HepG2 (cell line): ENCODE measurements at regions not wholly inside any gene's neighbourhood (a gene's known extent, or its start where the extent isn't known, plus 50 kb on each side); places are given as distances from the start of the nearest gene placed in this dataset.
"Not testable (repeated sequence)": the region's sequence is repeated elsewhere in the genome, so short reads cannot be mapped to it uniquely, and the experiment has no call there.

Experiments used
- ATAC-seq: fragments of 200-7000 bp; cut with Tn5 transposase; 3 replicates; pipeline ENCODE4 v1.9.1; 2020; ENCODE audit warnings: mild to moderate bottlenecking, moderate library complexity
- BruUV-seq: library from RNA; stranded (reverse); fragments of 400-500 nt; replicated peaks from 2 replicates; lab custom pipeline; 2021; lab: Mats Ljungman, UMichigan
- CTCF ChIA-PET: fragments of 300-600 bp; formaldehyde crosslinking; extraction: SDS; loops from one replicate; lab custom pipeline; 2021; ENCODE audit warnings: low total read pairs, inconsistent platforms, low intra/inter-chr PET ratio; lab: Yijun Ruan, JAX
- POLR2A ChIA-PET: fragments of 350-600 bp; sonication (Branson Sonifier 250); formaldehyde crosslinking; loops from one replicate; lab custom pipeline; 2020; ENCODE audit warnings: antibody characterized with exemption, inconsistent platforms; lab: Yijun Ruan, JAX
- DNase-seq: peaks from one replicate; pipeline ENCODE4 v3.0.0-alpha.2; 2015; ENCODE audit warnings: low spot score
- FAIRE-seq: peaks from 3 replicates; lab custom pipeline; 2011; peaks lifted over from hg19 to GRCh38; lab: Jason Lieb, UNC
- H2AFZ ChIP-seq: one replicate; pipeline ENCODE4 v1.6.1; 2011; ENCODE audit warnings: low read length, inconsistent platforms
- H3K27ac ChIP-seq: fragments of 300-600 bp; 3 replicates; pipeline ENCODE4 v1.8.0; 2011; ENCODE audit warnings: mixed run types, mild to moderate bottlenecking, mixed read lengths, low read length, inconsistent platforms; ENCODE audit not compliant: insufficient read depth; ENCODE audit errors: extremely low read length
- H3K27me3 ChIP-seq, 2 experiments: fragments of 200-600 bp in 1 of 2; 2 replicates in 1 of 2; 3 replicates in 1 of 2; pipeline versions ENCODE4 v1.6.0 to v1.8.0; 2011; ENCODE audit warnings: low read length in 2 of 2, mild to moderate bottlenecking in 2 of 2, moderate library complexity in 2 of 2, inconsistent platforms in 1 of 2; ENCODE audit not compliant: insufficient read depth in 2 of 2, control insufficient read depth in 1 of 2
- H3K36me3 ChIP-seq, 2 experiments: fragments of 200-600 bp in 1 of 2; replicated peaks in 1 of 2; 2 replicates in 1 of 2; 3 replicates in 1 of 2; pipeline versions ENCODE4 v1.5.1 to v1.8.0; 2011; ENCODE audit warnings: low read length in 2 of 2, inconsistent platforms in 1 of 2; ENCODE audit not compliant: insufficient read depth in 2 of 2, control insufficient read depth in 1 of 2
- H3K4me1 ChIP-seq: 2 replicates; pipeline ENCODE4 v1.5.1; 2012; ENCODE audit warnings: low read length, inconsistent platforms; ENCODE audit not compliant: insufficient read depth
- H3K4me2 ChIP-seq: 2 replicates; pipeline ENCODE4 v1.6.0; 2011; ENCODE audit warnings: low read depth, low read length, inconsistent platforms
- H3K4me3 ChIP-seq, 3 experiments: fragments of 200-600 bp in 1 of 3; sonication (generic), shearing (Covaris generic) in 1 of 3; replicated peaks in 1 of 3; 2 replicates each; pipeline ENCODE4 v1.5.1; 2011 to 2016; ENCODE audit warnings: low read length in 3 of 3, inconsistent platforms in 2 of 3, low read depth in 2 of 3, mild to moderate bottlenecking in 2 of 3, control low read depth in 1 of 3, mixed read lengths in 1 of 3; ENCODE audit not compliant: insufficient read depth in 1 of 3
- H3K79me2 ChIP-seq: one replicate; pipeline ENCODE4 v1.6.1; 2011; ENCODE audit warnings: low read length, inconsistent platforms; ENCODE audit not compliant: insufficient read depth
- H3K9ac ChIP-seq: 2 replicates; pipeline ENCODE4 v1.6.0; 2011; ENCODE audit warnings: mild to moderate bottlenecking, low read depth, low read length, inconsistent platforms; ENCODE audit not compliant: insufficient read depth
- H3K9me3 ChIP-seq: 2 replicates; pipeline ENCODE4 v1.5.1; 2012; ENCODE audit warnings: mild to moderate bottlenecking, low read length
- H4K20me1 ChIP-seq: 2 replicates; pipeline ENCODE4 v1.6.0; 2011; ENCODE audit warnings: inconsistent platforms, mild to moderate bottlenecking, low read length, moderate library complexity; ENCODE audit not compliant: insufficient read depth
- ELF3 ChIP-seq: IDR thresholded peaks from 2 replicates; pipeline ENCODE4 v1.6.1; 2016; ENCODE audit warnings: missing genetic modification reagents, missing compliant biosample characterization
- FOXC1 ChIP-seq: sonication (generic); formaldehyde crosslinking; IDR thresholded peaks from 2 replicates; pipeline ENCODE4 v1.8.0; 2022; ENCODE audit warnings: mild to moderate bottlenecking, missing genetic modification reagents, borderline replicate concordance
- LRRFIP1 ChIP-seq: sonication (generic); formaldehyde crosslinking; conservative IDR thresholded peaks from 2 replicates; pipeline ENCODE4 v1.4.0; 2020; ENCODE audit warnings: missing genetic modification reagents
- POLR2A ChIP-seq, 2 experiments: IDR thresholded peaks; 2 replicates each; pipeline ENCODE4 v1.6.1; 2011; ENCODE audit warnings: low read depth in 2 of 2, low read length in 2 of 2, mild to moderate bottlenecking in 1 of 2, moderate library complexity in 1 of 2; ENCODE audit not compliant: insufficient read depth in 1 of 2
- RCOR2 ChIP-seq: IDR thresholded peaks from 2 replicates; pipeline ENCODE4 v1.6.1; 2016; ENCODE audit warnings: missing biosample characterization, missing genetic modification reagents
- REL ChIP-seq: sonication (generic); formaldehyde crosslinking; conservative IDR thresholded peaks from 2 replicates; pipeline ENCODE4 v1.8.0; 2022; ENCODE audit warnings: mild to moderate bottlenecking, missing genetic modification reagents, moderate library complexity
- SMC3 ChIP-seq: IDR thresholded peaks from 2 replicates; pipeline ENCODE4 v1.6.1; 2011; ENCODE audit warnings: low read length, improper control_type of control experiment
- ZBTB1 ChIP-seq: sonication (generic); formaldehyde crosslinking; IDR thresholded peaks from 2 replicates; pipeline ENCODE4 v1.4.0; 2020; ENCODE audit warnings: missing genetic modification reagents, borderline replicate concordance
- ZNF143 ChIP-seq: sonication (generic); formaldehyde crosslinking; IDR thresholded peaks from 2 replicates; pipeline ENCODE4 v1.4.0; 2020; ENCODE audit warnings: missing genetic modification reagents
- WGBS: methylation state at CpG from one replicate; pipeline ENCODE4 v1.1.6; 2017; ENCODE audit warnings: low lambda C conversion rate; 5-methylcytosine and 5-hydroxymethylcytosine counted together
- in situ Hi-C: cut with HindIII; loops from 2 replicates; pipeline ENCODE4 v1.10.0; 2017; ENCODE audit warnings: low pct_unique_long_range_greater_than_20kb; ENCODE audit not compliant: extremely low pct_ligation_motif_present
- intact Hi-C: fragments of 100-400 bp; cut with micrococcal nuclease; formaldehyde crosslinking; loops from one replicate; pipeline ENCODE4 v1.10.0; 2022; ENCODE audit not compliant: unreplicated experiment

GRCh38 chrX:110914281-110914680 is 118.7 kb upstream of the CHRDL1 start:
- ChIA-PET POLR2A (no interaction called here), CTCF (no interaction called here)
- no peaks in the 10 kb centered on the region for H3K9me3 ChIP-seq
- H3K4me1 ChIP-seq = no peaks in the 10 kb centered on the region
- DNase-seq = no peak
- H3K4me2 ChIP-seq = no peak overlapping the region
- no peak overlapping the region for H3K9ac ChIP-seq
- H3K4me3 ChIP-seq = no peak overlapping the region
- no peaks in the 10 kb centered on the region for H4K20me1 ChIP-seq
- H3K79me2 ChIP-seq = no peaks in the 10 kb centered on the region
- WGBS = 0% methylated on average over 1 of the region's 1 CpG
- in situ Hi-C loops (no loop called here), intact Hi-C loops (no loop called here)
- BruUV-seq = no TSS peak
- TF ChIP-seq ELF3 (CRISPR knock-in tag) (no peak), FOXC1 (CRISPR knock-in tag) (no peak), POLR2A (IDR thresholded peaks at IDR 0.05; ENCODE audit: insufficient read depth in 1 of 2, low read depth in 2 of 2, low read length in 2 of 2) (no peak), REL (no peak), RCOR2 (CRISPR knock-in tag) (no peak), SMC3 (no peak), ZBTB1 (CRISPR knock-in tag) (no peak), LRRFIP1 (CRISPR knock-in tag) (no peak), ZNF143 (no peak)
- no peak for ATAC-seq
- no peaks in the 10 kb centered on the region for H3K27me3 ChIP-seq
- no peak overlapping the region for H3K27ac ChIP-seq
- no peak for FAIRE-seq
- no peak overlapping the region for H2AFZ ChIP-seq
- no peaks in the 10 kb centered on the region for H3K36me3 ChIP-seq

GRCh38 chrX:110904747-110905146 is 109.1 kb upstream of the CHRDL1 start:
- H3K36me3 ChIP-seq, H3K79me2 ChIP-seq, FAIRE-seq, H3K9ac ChIP-seq, intact Hi-C loops, H3K4me1 ChIP-seq, H4K20me1 ChIP-seq, H3K4me3 ChIP-seq, H2AFZ ChIP-seq, POLR2A ChIA-PET, DNase-seq, H3K9me3 ChIP-seq, ATAC-seq, H3K4me2 ChIP-seq, H3K27ac ChIP-seq, H3K27me3 ChIP-seq, CTCF ChIA-PET, in situ Hi-C loops, BruUV-seq: not testable (repeated sequence)
